GM23338 (cell line): ENCODE measurements at regions not wholly inside any gene's neighbourhood (a gene's known extent, or its start where the extent isn't known, plus 50 kb on each side); places are given as distances from the start of the nearest gene placed in this dataset.

ENCODE experiments used
- CREB1 ChIP-seq: fragments of 250-450 bp; sonication (Bioruptor Pico); IDR thresholded peaks from 2 replicates; pipeline ENCODE4 v1.5.0; 2020; ENCODE audit warnings: low read depth, mild to moderate bottlenecking, moderate library complexity
- EZH2 ChIP-seq: fragments of 200-600 bp; sonication (generic); IDR thresholded peaks from one replicate; pipeline ENCODE4 v1.8.0; 2017; ENCODE audit warnings: antibody characterized with exemption, mild to moderate bottlenecking, low read depth; ENCODE audit not compliant: unreplicated experiment
- EZH2phosphoT487 ChIP-seq: fragments of 200-600 bp; sonication (generic); IDR thresholded peaks from one replicate; pipeline ENCODE4 v1.8.1; 2018; ENCODE audit warnings: antibody characterized with exemption; ENCODE audit not compliant: unreplicated experiment
- JUNB ChIP-seq: IDR thresholded peaks from one replicate; pipeline ENCODE4 v1.6.1; 2016; ENCODE audit warnings: antibody characterized with exemption; ENCODE audit not compliant: unreplicated experiment
- POLR2AphosphoS5 ChIP-seq: IDR thresholded peaks from 2 replicates; pipeline ENCODE4 v1.6.1; 2016; ENCODE audit warnings: antibody characterized with exemption, low read depth
- ZNF114 ChIP-seq: fragments of 250-450 bp; sonication (Bioruptor Pico); IDR thresholded peaks from 2 replicates; pipeline ENCODE4 v1.5.0; 2020; ENCODE audit warnings: mild to moderate bottlenecking, moderate library complexity
- TF ChIP-seq, protein P1 (sequence below), 2 experiments: fragments of 200-600 bp in 1 of 2; sonication (generic) in 1 of 2; conservative IDR thresholded peaks; 2 replicates each; pipeline versions ENCODE4 v1.5.1 to v1.6.1; 2016 to 2017; ENCODE audit warnings: antibody characterized with exemption in 2 of 2, low read depth in 2 of 2, mild to moderate bottlenecking in 2 of 2, moderate library complexity in 1 of 2
- TF ChIP-seq, protein P2 (sequence below): IDR thresholded peaks from one replicate; pipeline ENCODE4 v1.6.1; 2018; ENCODE audit warnings: antibody characterized with exemption; ENCODE audit not compliant: unreplicated experiment
- TF ChIP-seq, protein P3 (sequence below): IDR thresholded peaks from 2 replicates; pipeline ENCODE4 v1.6.1; 2016; ENCODE audit warnings: antibody characterized with exemption
- TF ChIP-seq, protein P4 (sequence below): fragments of 250-450 bp; sonication (Bioruptor Pico); IDR thresholded peaks from 2 replicates; pipeline ENCODE4 v1.5.0; 2020; ENCODE audit warnings: mild to moderate bottlenecking, moderate library complexity

DNA sequence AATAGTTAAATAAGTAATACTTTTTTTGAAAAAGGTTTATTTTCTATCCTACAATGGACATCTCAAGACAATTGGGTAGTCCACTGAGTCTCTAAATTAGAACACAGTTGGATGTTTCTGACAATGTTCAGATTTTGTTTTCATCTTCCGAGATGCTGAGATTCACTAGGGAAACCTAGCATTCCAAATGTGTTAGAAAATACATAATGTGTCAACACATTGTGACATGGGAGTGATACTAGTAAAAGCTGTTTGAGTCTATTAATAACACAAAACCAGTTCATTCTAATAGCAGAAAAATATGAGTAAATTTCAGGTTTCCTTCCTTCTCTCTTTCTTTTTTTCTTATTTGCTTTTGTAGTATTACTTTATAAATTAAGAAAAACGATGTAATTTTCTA is 68.2 kb upstream of the CDH10 start:
- TF ChIP-seq, protein P1, sequence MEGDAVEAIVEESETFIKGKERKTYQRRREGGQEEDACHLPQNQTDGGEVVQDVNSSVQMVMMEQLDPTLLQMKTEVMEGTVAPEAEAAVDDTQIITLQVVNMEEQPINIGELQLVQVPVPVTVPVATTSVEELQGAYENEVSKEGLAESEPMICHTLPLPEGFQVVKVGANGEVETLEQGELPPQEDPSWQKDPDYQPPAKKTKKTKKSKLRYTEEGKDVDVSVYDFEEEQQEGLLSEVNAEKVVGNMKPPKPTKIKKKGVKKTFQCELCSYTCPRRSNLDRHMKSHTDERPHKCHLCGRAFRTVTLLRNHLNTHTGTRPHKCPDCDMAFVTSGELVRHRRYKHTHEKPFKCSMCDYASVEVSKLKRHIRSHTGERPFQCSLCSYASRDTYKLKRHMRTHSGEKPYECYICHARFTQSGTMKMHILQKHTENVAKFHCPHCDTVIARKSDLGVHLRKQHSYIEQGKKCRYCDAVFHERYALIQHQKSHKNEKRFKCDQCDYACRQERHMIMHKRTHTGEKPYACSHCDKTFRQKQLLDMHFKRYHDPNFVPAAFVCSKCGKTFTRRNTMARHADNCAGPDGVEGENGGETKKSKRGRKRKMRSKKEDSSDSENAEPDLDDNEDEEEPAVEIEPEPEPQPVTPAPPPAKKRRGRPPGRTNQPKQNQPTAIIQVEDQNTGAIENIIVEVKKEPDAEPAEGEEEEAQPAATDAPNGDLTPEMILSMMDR (conservative IDR thresholded peaks at IDR 0.05; ENCODE audit: low read depth in 2 of 2), result no peak
- no peak for TF ChIP-seq POLR2AphosphoS5
- TF ChIP-seq EZH2, result no peak
- TF ChIP-seq, protein P2, sequence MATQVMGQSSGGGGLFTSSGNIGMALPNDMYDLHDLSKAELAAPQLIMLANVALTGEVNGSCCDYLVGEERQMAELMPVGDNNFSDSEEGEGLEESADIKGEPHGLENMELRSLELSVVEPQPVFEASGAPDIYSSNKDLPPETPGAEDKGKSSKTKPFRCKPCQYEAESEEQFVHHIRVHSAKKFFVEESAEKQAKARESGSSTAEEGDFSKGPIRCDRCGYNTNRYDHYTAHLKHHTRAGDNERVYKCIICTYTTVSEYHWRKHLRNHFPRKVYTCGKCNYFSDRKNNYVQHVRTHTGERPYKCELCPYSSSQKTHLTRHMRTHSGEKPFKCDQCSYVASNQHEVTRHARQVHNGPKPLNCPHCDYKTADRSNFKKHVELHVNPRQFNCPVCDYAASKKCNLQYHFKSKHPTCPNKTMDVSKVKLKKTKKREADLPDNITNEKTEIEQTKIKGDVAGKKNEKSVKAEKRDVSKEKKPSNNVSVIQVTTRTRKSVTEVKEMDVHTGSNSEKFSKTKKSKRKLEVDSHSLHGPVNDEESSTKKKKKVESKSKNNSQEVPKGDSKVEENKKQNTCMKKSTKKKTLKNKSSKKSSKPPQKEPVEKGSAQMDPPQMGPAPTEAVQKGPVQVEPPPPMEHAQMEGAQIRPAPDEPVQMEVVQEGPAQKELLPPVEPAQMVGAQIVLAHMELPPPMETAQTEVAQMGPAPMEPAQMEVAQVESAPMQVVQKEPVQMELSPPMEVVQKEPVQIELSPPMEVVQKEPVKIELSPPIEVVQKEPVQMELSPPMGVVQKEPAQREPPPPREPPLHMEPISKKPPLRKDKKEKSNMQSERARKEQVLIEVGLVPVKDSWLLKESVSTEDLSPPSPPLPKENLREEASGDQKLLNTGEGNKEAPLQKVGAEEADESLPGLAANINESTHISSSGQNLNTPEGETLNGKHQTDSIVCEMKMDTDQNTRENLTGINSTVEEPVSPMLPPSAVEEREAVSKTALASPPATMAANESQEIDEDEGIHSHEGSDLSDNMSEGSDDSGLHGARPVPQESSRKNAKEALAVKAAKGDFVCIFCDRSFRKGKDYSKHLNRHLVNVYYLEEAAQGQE, result no peak
- no peak for TF ChIP-seq CREB1 (CRISPR knock-in tag)
- TF ChIP-seq EZH2phosphoT487, result no peak
- TF ChIP-seq, protein P3, sequence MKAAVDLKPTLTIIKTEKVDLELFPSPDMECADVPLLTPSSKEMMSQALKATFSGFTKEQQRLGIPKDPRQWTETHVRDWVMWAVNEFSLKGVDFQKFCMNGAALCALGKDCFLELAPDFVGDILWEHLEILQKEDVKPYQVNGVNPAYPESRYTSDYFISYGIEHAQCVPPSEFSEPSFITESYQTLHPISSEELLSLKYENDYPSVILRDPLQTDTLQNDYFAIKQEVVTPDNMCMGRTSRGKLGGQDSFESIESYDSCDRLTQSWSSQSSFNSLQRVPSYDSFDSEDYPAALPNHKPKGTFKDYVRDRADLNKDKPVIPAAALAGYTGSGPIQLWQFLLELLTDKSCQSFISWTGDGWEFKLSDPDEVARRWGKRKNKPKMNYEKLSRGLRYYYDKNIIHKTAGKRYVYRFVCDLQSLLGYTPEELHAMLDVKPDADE, result no peak
- no peak for TF ChIP-seq ZNF114 (CRISPR knock-in tag)
- TF ChIP-seq, protein P4, sequence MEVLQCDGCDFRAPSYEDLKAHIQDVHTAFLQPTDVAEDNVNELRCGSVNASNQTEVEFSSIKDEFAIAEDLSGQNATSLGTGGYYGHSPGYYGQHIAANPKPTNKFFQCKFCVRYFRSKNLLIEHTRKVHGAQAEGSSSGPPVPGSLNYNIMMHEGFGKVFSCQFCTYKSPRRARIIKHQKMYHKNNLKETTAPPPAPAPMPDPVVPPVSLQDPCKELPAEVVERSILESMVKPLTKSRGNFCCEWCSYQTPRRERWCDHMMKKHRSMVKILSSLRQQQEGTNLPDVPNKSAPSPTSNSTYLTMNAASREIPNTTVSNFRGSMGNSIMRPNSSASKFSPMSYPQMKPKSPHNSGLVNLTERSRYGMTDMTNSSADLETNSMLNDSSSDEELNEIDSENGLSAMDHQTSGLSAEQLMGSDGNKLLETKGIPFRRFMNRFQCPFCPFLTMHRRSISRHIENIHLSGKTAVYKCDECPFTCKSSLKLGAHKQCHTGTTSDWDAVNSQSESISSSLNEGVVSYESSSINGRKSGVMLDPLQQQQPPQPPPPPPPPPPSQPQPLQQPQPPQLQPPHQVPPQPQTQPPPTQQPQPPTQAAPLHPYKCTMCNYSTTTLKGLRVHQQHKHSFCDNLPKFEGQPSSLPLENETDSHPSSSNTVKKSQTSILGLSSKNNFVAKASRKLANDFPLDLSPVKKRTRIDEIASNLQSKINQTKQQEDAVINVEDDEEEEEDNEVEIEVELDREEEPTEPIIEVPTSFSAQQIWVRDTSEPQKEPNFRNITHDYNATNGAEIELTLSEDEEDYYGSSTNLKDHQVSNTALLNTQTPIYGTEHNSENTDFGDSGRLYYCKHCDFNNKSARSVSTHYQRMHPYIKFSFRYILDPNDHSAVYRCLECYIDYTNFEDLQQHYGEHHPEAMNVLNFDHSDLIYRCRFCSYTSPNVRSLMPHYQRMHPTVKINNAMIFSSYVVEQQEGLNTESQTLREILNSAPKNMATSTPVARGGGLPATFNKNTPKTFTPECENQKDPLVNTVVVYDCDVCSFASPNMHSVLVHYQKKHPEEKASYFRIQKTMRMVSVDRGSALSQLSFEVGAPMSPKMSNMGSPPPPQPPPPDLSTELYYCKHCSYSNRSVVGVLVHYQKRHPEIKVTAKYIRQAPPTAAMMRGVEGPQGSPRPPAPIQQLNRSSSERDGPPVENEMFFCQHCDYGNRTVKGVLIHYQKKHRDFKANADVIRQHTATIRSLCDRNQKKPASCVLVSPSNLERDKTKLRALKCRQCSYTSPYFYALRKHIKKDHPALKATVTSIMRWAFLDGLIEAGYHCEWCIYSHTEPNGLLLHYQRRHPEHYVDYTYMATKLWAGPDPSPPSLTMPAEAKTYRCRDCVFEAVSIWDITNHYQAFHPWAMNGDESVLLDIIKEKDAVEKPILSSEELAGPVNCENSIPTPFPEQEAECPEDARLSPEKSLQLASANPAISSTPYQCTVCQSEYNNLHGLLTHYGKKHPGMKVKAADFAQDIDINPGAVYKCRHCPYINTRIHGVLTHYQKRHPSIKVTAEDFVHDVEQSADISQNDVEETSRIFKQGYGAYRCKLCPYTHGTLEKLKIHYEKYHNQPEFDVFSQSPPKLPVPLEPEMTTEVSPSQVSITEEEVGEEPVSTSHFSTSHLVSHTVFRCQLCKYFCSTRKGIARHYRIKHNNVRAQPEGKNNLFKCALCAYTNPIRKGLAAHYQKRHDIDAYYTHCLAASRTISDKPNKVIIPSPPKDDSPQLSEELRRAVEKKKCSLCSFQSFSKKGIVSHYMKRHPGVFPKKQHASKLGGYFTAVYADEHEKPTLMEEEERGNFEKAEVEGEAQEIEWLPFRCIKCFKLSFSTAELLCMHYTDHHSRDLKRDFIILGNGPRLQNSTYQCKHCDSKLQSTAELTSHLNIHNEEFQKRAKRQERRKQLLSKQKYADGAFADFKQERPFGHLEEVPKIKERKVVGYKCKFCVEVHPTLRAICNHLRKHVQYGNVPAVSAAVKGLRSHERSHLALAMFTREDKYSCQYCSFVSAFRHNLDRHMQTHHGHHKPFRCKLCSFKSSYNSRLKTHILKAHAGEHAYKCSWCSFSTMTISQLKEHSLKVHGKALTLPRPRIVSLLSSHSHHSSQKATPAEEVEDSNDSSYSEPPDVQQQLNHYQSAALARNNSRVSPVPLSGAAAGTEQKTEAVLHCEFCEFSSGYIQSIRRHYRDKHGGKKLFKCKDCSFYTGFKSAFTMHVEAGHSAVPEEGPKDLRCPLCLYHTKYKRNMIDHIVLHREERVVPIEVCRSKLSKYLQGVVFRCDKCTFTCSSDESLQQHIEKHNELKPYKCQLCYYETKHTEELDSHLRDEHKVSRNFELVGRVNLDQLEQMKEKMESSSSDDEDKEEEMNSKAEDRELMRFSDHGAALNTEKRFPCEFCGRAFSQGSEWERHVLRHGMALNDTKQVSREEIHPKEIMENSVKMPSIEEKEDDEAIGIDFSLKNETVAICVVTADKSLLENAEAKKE (CRISPR knock-in tag), result no peak
- TF ChIP-seq JUNB, result no peak
